Omental fat pad (tissue), 3 donors: ENCODE measurements at regions not wholly inside any gene's neighbourhood (a gene's known extent, or its start where the extent isn't known, plus 50 kb on each side); places are given as distances from the start of the nearest gene placed in this dataset.
"Not testable (repeated sequence)": the region's sequence is repeated elsewhere in the genome, so short reads cannot be mapped to it uniquely, and the experiment has no call there.

Experiments
- ATAC-seq: fragments of 150-250 bp; one replicate; pipeline ENCODE4 v1.9.1; 2016; ENCODE audit warnings: mild to moderate bottlenecking, moderate library complexity; ENCODE audit not compliant: low FRiP score
- DNase-seq: peaks from one replicate; pipeline ENCODE4 v3.0.0-alpha.2; 2019; ENCODE audit warnings: low spot score
- TF ChIP-seq, protein P1 (sequence below), 3 donors: fragments of 450-650 bp; IDR thresholded peaks; one replicate each; pipeline ENCODE4 v1.5.1; 2016 to 2017; ENCODE audit warnings: antibody characterized with exemption in 3 of 3, mild to moderate bottlenecking in 3 of 3, moderate library complexity in 2 of 3

DNA sequence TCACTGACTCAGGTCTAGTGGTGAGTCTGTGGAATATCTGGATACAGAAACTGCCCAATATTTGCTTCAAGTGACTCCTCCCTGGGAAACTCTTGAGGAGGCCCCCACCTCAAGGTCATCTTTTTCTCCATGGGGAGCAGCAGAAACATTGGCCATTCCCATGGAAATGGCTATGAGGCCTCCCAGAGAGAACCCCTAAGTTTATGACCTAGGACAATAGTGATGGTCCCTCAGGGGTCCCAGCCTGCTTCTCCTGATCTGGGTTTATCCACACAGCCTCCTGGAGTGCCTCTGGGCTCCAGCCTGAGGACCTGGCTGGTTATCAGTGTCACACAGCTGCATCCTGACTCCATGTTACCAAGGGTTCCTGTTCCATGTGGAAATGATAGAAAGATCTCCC, 131.2 kb downstream of the ZNF280B start:
- TF ChIP-seq, protein P1, sequence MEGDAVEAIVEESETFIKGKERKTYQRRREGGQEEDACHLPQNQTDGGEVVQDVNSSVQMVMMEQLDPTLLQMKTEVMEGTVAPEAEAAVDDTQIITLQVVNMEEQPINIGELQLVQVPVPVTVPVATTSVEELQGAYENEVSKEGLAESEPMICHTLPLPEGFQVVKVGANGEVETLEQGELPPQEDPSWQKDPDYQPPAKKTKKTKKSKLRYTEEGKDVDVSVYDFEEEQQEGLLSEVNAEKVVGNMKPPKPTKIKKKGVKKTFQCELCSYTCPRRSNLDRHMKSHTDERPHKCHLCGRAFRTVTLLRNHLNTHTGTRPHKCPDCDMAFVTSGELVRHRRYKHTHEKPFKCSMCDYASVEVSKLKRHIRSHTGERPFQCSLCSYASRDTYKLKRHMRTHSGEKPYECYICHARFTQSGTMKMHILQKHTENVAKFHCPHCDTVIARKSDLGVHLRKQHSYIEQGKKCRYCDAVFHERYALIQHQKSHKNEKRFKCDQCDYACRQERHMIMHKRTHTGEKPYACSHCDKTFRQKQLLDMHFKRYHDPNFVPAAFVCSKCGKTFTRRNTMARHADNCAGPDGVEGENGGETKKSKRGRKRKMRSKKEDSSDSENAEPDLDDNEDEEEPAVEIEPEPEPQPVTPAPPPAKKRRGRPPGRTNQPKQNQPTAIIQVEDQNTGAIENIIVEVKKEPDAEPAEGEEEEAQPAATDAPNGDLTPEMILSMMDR (IDR thresholded peaks at IDR 0.05): no peak
- ATAC-seq: no peak
- no peak for DNase-seq

DNA sequence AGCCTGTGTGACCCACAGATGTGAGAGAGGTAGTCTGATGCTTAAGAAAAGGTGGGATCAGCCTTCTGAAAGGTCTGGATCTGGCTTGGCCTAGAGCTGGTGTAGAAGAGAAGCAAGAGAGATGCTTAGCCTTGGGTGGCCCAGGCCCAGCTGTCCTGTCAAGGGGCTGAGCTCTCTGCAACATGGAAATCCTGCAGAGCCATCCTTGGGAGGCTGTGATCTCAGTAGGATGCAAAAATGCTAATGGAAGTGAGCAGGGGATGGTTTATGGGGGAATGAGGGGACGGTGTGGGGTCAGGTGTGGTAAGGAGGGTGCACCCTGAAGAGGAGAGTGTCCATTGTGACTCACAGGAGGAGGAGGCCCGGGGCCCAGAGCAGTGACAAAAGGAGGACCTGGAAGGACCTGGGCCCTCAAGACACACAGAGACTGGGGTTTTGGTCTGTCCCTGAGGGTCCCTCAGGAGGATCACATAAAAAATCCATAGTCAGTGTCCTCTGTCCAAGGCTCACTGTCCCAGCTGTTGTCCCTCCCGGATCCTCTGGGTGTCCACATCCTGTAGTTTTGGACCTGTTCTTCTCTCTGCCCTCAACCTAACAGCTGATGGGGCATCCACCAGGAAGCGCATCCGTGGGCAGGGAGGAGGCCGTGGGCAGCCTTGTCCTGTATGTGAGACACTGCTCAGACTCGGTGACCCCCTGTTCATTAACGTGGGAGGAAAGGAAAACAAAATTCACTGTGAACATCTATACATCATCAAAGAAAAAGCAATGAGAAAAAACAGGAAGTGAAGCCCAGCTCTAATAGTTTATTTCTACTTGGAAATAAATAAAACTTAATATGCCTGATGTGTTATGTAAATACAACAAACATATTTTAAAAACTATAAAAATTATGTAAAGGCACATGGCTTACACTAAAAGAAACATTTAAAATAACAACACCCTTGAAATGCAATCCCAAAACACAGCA, 129.8 kb downstream of the ZNF280B start:
- TF ChIP-seq, protein P1 (IDR thresholded peaks at IDR 0.05): no peak
- ATAC-seq: no peak
- DNase-seq: no peak

DNA sequence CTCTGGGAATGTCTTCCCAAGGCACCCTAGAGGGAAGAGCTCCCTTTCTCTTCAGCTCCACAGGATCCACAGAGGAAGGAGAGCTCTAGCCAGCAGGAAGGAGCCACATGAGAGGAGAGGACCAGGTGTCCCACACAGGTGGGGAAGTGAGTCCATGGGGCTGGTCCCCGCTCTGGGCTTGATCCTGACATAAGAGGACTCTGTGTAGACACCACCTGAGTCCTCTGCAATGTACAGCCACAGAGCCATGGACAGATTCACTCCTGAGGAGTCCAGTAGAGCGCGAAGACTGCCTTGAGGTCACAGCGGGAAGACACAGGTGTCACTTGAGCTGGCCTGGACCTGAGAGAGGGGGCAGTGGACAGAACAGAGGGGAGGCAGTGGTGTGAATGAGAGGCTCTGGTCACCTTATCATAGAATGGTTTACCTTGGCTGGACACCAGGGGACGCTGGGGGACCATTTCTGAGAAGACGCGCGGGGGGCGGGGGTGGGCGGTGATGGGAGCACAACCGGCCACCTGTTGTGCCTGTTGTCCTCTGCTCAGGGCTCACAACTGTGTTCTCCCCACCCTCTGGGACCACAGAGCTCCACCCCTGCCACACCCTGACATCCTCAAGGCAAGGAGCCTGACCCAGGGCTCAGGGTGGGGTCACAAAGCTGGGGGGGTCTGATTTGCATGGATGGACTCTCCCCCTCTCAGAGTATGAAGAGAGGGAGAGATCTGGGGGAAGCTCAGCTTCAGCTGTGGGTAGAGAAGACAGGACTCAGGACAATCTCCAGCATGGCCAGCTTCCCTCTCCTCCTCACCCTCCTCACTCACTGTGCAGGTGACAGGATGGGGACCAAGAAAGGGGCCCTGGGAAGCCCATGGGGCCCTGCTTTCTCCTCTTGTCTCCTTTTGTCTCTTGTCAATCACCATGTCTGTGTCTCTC, 128.2 kb downstream of the ZNF280B start:
- ATAC-seq: no peak
- no peak for DNase-seq
- TF ChIP-seq, protein P1 (IDR thresholded peaks at IDR 0.05): no peak

DNA sequence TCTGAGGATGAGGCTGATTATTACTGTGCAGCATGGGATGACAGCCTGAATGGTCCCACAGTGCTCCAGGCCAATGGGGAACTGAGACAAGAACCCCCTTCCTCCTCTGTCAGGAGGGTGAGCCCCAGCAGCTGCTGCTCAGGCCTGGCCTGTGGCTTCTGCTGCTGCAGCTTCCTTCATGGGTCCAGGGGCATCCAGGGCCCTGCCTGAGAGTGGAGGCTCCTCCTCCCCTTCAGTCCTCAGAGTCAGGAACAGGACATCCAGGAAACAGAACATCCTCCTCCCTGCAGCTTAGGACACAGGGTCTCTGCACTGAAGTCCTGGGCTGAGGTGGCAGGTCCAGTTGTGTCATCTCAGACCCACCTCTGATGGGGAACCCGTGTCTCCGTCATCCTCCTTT, 127.2 kb downstream of the ZNF280B start:
- DNase-seq, ATAC-seq: not testable (repeated sequence)

DNA sequence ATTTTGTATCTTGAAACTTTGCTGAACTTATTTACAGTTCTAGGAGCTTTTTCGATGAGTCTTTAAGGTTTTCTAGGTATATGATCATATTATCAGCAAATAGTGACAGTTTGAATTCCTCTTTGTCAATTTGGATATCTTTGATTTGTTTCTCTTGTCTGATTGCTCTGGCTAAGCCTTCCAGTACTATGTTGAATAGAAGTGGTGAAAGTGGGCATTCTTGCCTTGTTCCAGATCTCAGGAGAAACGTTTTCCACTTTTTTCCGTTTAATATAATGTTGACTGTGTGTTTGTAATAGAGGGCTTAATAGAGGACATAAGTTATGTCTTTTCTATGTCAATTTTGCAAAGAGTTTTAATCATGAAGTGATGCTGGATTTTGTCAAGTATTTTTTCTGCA, 124.3 kb downstream of the ZNF280B start:
- DNase-seq: no peak
- ATAC-seq: no peak
- TF ChIP-seq, protein P1 (IDR thresholded peaks at IDR 0.05): no peak

DNA sequence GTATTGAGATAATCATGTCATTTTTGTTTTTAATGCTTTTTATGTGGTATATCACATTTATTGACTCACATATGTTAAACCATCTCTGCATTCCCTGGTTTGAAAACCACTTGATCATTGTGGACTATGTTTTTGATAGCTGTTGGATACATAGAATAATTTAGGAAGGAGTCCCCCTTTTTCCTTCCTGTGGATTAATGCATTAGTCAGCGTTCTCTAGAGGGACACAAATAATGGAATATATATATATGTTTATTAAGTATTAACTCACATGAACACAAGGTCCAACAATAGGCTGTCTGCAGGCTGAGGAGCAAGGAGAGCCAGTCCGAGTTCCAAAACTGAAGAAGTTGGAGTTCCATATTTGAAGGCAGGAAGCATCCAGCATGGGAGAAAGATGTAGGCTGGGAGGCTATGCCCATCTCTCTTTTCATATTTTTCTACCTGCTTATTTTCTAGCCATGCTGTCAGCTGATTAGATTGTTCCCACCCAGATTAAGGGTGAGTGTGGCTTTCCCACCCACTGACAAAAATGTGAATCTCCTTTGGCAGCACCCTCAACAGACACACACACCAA, 123.8 kb downstream of the ZNF280B start:
- ATAC-seq: no peak

More for the DNA sequence above, 123.8 kb downstream of the ZNF280B start:
- TF ChIP-seq, protein P1 (IDR thresholded peaks at IDR 0.05): no peak
- no peak for DNase-seq
